NCI-H2196 (cell line): ENCODE measurements at regions not wholly inside any gene's neighbourhood (a gene's known extent, or its start where the extent isn't known, plus 50 kb on each side); places are given as distances from the start of the nearest gene placed in this dataset.

Experiments used
- DNase-seq: peaks from one replicate; lab custom pipeline; 2025; ENCODE audit not compliant: unreplicated experiment; lab: John Stamatoyannopoulos, UW

GRCh38 chr3:89624494-89624893, 517.1 kb downstream of the EPHA3 start:
- DNase-seq: no peak

- no peak for DNase-seq
Observed at GRCh38 chr3:89625945-89626344, 518.5 kb downstream of the EPHA3 start.

- no peak for DNase-seq
Observed at GRCh38 chr3:89628856-89629670, 521.6 kb downstream of the EPHA3 start.

GRCh38 chr3:89635137-89635536, 527.7 kb downstream of the EPHA3 start:
- DNase-seq: no peak

- no peak for DNase-seq
Observed at GRCh38 chr3:89644716-89645115, 537.3 kb downstream of the EPHA3 start.

GRCh38 chr3:89649431-89649830, 542.0 kb downstream of the EPHA3 start:
- no peak for DNase-seq

- no peak for DNase-seq
Observed at GRCh38 chr3:89654031-89654430, 546.6 kb downstream of the EPHA3 start.

- DNase-seq: no peak
Observed at GRCh38 chr3:89656388-89656787, 549.0 kb downstream of the EPHA3 start.

GRCh38 chr3:89679686-89680085, 572.3 kb downstream of the EPHA3 start:
- no peak for DNase-seq

- no peak for DNase-seq
Observed at GRCh38 chr3:89682556-89682955, 575.1 kb downstream of the EPHA3 start.

GRCh38 chr3:89685731-89686130, 578.3 kb downstream of the EPHA3 start:
- DNase-seq: no peak

- no peak for DNase-seq
Observed at GRCh38 chr3:89690646-89691045, 583.2 kb downstream of the EPHA3 start.

- no peak for DNase-seq
Observed at GRCh38 chr3:89692601-89693000, 585.2 kb downstream of the EPHA3 start.

- no peak for DNase-seq
Observed at GRCh38 chr3:89697321-89697916, 590.0 kb downstream of the EPHA3 start.

GRCh38 chr3:89698208-89698830, 590.9 kb downstream of the EPHA3 start:
- DNase-seq: no peak

GRCh38 chr3:89699229-89699628, 591.8 kb downstream of the EPHA3 start:
- DNase-seq: no peak

GRCh38 chr3:89699771-89700170, 592.4 kb downstream of the EPHA3 start:
- DNase-seq: no peak

GRCh38 chr3:89702404-89702803, 595.0 kb downstream of the EPHA3 start:
- no peak for DNase-seq

- DNase-seq: no peak
Observed at GRCh38 chr3:89713196-89713595, 605.8 kb downstream of the EPHA3 start.

GRCh38 chr3:89714237-89714636, 606.8 kb downstream of the EPHA3 start:
- no peak for DNase-seq

- DNase-seq: no peak
Observed at GRCh38 chr3:89740080-89740880, 632.9 kb downstream of the EPHA3 start.

- DNase-seq: no peak
Observed at GRCh38 chr3:89740881-89741177, 633.4 kb downstream of the EPHA3 start.
